ENCODE measurements at regions not wholly inside any gene's neighbourhood (a gene's known extent, or its start where the extent isn't known, plus 50 kb on each side); places are given as distances from the start of the nearest gene placed in this dataset.

DNA sequence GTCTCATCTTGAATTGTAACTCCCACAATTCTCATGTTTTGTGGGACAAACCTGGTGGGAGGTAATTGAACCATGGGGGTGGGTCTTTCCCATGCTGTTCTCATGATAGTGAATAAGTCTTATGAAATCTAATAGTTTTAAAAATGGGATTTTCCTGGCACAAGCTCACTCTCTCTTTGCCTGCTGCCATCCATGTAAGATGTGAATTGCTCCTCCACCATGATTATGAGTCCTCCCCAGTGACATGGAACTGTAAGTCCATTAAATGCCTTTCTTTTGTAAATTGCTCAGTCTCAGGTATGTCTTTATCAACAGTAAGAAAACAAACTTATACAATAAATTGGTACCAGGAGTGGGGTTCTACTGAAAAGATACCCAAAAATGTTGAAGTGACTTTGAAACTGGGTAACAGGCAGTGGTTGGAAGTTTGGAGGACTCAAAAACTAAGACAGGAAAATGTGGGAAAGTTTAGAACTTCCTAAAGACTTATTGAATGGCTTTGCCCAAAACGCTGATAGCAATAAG lies 601.4 kb downstream of the ZEB2 start:
- H3K27me3 Mint-ChIP-seq (ENCODE audit: low read depth in 3 of 3): peaks cover 0 to 2% (median 0%) of the 10 kb centered on the region in 3 donors
- intact Hi-C loops (cut with micrococcal nuclease): no loop called here
- Histone ChIP-seq H3K4me2 (replicated peaks; ENCODE audit: extremely low read depth, low read length, poor library complexity, severe bottlenecking) (no peak overlapping the region), H3K27ac (ENCODE audit: low read depth in 1 of 2, low read length in 2 of 2) (no peak overlapping the region), H3K27me3 (ENCODE audit: control insufficient read depth in 2 of 2, insufficient read depth in 2 of 2, low read length in 2 of 2) (no peaks in the 10 kb centered on the region), H4K20me1 (ENCODE audit: insufficient read depth, low read length) (no peaks in the 10 kb centered on the region), H2AFZ (ENCODE audit: insufficient read depth, low read depth, low read length, poor library complexity, severe bottlenecking) (no peak overlapping the region), H3K9me3 (replicated peaks in 1 of 2; ENCODE audit: control insufficient read depth in 1 of 2, insufficient read depth in 1 of 2, low read length in 2 of 2) (peaks cover 20 to 23% of the 10 kb centered on the region in 2 donors), H3K79me2 (ENCODE audit: insufficient read depth, low read length) (no peaks in the 10 kb centered on the region), H3K4me3 (replicated peaks in 1 of 3; ENCODE audit: low read depth in 2 of 3, low read length in 3 of 3) (no peak overlapping the region), H3K36me3 (replicated peaks in 1 of 2; ENCODE audit: control insufficient read depth in 1 of 2, insufficient read depth in 2 of 2, low read length in 2 of 2) (no peaks in the 10 kb centered on the region), H3K4me1 (ENCODE audit: control insufficient read depth in 1 of 2, insufficient read depth in 2 of 2, low read length in 2 of 2) (no peaks in the 10 kb centered on the region), H3K9ac (ENCODE audit: insufficient read depth, low read length, poor library complexity, severe bottlenecking) (no peak overlapping the region)
- no peak overlapping the region for H3K27ac Mint-ChIP-seq
- H3K4me3 Mint-ChIP-seq: no peak overlapping the region
- no peak for TF ChIP-seq CTCF (IDR thresholded peaks at IDR 0.05)
- no peak for DNase-seq
- H3K9me3 Mint-ChIP-seq: peaks cover 15 to 26% (median 23%) of the 10 kb centered on the region in 7 donors
- WGBS (ENCODE audit: insufficient coverage): 86% methylated on average over 1 of the region's 1 CpG
- no peaks in the 10 kb centered on the region for H3K36me3 Mint-ChIP-seq
- H3K4me1 Mint-ChIP-seq: no peaks in the 10 kb centered on the region

DNA sequence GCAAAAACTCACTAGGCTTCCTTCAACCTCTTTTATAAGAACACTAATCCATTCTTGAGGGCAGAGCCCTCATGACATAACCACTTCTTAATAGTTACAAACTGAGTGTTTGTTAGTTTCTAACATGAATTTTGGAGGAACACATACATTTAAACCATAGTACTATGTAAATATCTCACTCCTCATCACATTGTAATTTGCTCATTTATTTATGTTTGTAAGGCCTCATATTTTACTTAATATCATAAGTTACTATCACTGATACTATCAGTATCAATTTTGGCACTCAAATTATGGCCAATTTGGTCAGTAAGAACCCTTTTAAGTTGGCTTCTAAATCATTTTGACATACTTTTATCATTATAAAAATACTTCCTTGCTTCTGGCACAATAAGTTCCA lies 603.1 kb downstream of the ZEB2 start:
- Histone ChIP-seq H3K27ac (ENCODE audit: low read depth in 1 of 2, low read length in 2 of 2) (no peak overlapping the region), H3K9ac (ENCODE audit: insufficient read depth, low read length, poor library complexity, severe bottlenecking) (no peak overlapping the region), H3K4me1 (ENCODE audit: control insufficient read depth in 1 of 2, insufficient read depth in 2 of 2, low read length in 2 of 2) (no peaks in the 10 kb centered on the region), H3K9me3 (replicated peaks in 1 of 2; ENCODE audit: control insufficient read depth in 1 of 2, insufficient read depth in 1 of 2, low read length in 2 of 2) (peaks cover 20 to 23% of the 10 kb centered on the region in 2 donors), H4K20me1 (ENCODE audit: insufficient read depth, low read length) (no peaks in the 10 kb centered on the region), H3K4me3 (replicated peaks in 1 of 3; ENCODE audit: low read depth in 2 of 3, low read length in 3 of 3) (no peak overlapping the region), H3K27me3 (ENCODE audit: control insufficient read depth in 2 of 2, insufficient read depth in 2 of 2, low read length in 2 of 2) (no peaks in the 10 kb centered on the region), H3K4me2 (replicated peaks; ENCODE audit: extremely low read depth, low read length, poor library complexity, severe bottlenecking) (no peak overlapping the region), H2AFZ (ENCODE audit: insufficient read depth, low read depth, low read length, poor library complexity, severe bottlenecking) (no peak overlapping the region), H3K79me2 (ENCODE audit: insufficient read depth, low read length) (no peaks in the 10 kb centered on the region), H3K36me3 (replicated peaks in 1 of 2; ENCODE audit: control insufficient read depth in 1 of 2, insufficient read depth in 2 of 2, low read length in 2 of 2) (no peaks in the 10 kb centered on the region)
- no peak for TF ChIP-seq CTCF (IDR thresholded peaks at IDR 0.05)
- H3K4me1 Mint-ChIP-seq: no peaks in the 10 kb centered on the region
- no peak overlapping the region for H3K27ac Mint-ChIP-seq
- no peak for DNase-seq
- no peaks in the 10 kb centered on the region for H3K36me3 Mint-ChIP-seq
- peaks cover 14 to 26% (median 21%) of the 10 kb centered on the region in 7 donors for H3K9me3 Mint-ChIP-seq
- no peak overlapping the region for H3K4me3 Mint-ChIP-seq
- intact Hi-C loops (cut with micrococcal nuclease): no loop called here
- H3K27me3 Mint-ChIP-seq (ENCODE audit: low read depth in 3 of 3): peaks cover 0 to 2% (median 0%) of the 10 kb centered on the region in 3 donors

All from CD14-positive monocyte (primary cell).